ENCODE measurements at regions not wholly inside any gene's neighbourhood (a gene's known extent, or its start where the extent isn't known, plus 50 kb on each side); places are given as distances from the start of the nearest gene placed in this dataset.
A peak's percentile ranks its signal among the peaks of the same experiment; 100 is the strongest.

GRCh38 chr11:129258205-129258604, 66.1 kb upstream of the ARHGAP32 start:
- no peak overlapping the region for H3K4me3 ChIP-seq (ENCODE audit: low read depth, low read length, poor library complexity, severe bottlenecking)
- no peaks in the 10 kb centered on the region for H3K9me3 ChIP-seq (ENCODE audit: low read depth, low read length, poor library complexity, severe bottlenecking)
- ChIA-PET CTCF (no interaction called here), POLR2A (ENCODE audit: low non-redundant PET) (no interaction called here)
- H3K4me1 ChIP-seq (ENCODE audit: insufficient read depth, low read length, poor library complexity, severe bottlenecking) = peaks cover 42% of the 10 kb centered on the region
- TF ChIP-seq, protein P1, sequence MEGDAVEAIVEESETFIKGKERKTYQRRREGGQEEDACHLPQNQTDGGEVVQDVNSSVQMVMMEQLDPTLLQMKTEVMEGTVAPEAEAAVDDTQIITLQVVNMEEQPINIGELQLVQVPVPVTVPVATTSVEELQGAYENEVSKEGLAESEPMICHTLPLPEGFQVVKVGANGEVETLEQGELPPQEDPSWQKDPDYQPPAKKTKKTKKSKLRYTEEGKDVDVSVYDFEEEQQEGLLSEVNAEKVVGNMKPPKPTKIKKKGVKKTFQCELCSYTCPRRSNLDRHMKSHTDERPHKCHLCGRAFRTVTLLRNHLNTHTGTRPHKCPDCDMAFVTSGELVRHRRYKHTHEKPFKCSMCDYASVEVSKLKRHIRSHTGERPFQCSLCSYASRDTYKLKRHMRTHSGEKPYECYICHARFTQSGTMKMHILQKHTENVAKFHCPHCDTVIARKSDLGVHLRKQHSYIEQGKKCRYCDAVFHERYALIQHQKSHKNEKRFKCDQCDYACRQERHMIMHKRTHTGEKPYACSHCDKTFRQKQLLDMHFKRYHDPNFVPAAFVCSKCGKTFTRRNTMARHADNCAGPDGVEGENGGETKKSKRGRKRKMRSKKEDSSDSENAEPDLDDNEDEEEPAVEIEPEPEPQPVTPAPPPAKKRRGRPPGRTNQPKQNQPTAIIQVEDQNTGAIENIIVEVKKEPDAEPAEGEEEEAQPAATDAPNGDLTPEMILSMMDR (conservative IDR thresholded peaks at IDR 0.05; ENCODE audit: low read depth, low read length) = no peak
- no peak for TF ChIP-seq EZH2 (IDR thresholded peaks at IDR 0.05; ENCODE audit: borderline replicate concordance, low read depth, low read length, poor library complexity, severe bottlenecking)
- intact Hi-C loops (cut with micrococcal nuclease; ENCODE audit: unreplicated experiment) = no loop called here
- no peak for DNase-seq (ENCODE audit: low spot score)
- H3K27me3 ChIP-seq (replicated peaks; ENCODE audit: insufficient read depth, low read depth, low read length, poor library complexity) = no peaks in the 10 kb centered on the region
- BruUV-seq (replicated peaks) = no TSS peak
- H3K36me3 ChIP-seq (ENCODE audit: insufficient read depth, low read length, poor library complexity, severe bottlenecking) = no peaks in the 10 kb centered on the region
- H3K27ac ChIP-seq (ENCODE audit: low read depth, low read length, poor library complexity, severe bottlenecking) = no peak overlapping the region

GRCh38 chr11:129257512-129257911, 65.4 kb upstream of the ARHGAP32 start:
- Histone ChIP-seq H3K4me3 (ENCODE audit: low read depth, low read length, poor library complexity, severe bottlenecking) (no peak overlapping the region), H3K27me3 (replicated peaks; ENCODE audit: insufficient read depth, low read depth, low read length, poor library complexity) (no peaks in the 10 kb centered on the region), H3K36me3 (ENCODE audit: insufficient read depth, low read length, poor library complexity, severe bottlenecking) (no peaks in the 10 kb centered on the region), H3K4me1 (ENCODE audit: insufficient read depth, low read length, poor library complexity, severe bottlenecking) (peaks cover 49% of the 10 kb centered on the region), H3K9me3 (ENCODE audit: low read depth, low read length, poor library complexity, severe bottlenecking) (no peaks in the 10 kb centered on the region), H3K27ac (ENCODE audit: low read depth, low read length, poor library complexity, severe bottlenecking) (no peak overlapping the region)
- TF ChIP-seq, protein P1 (conservative IDR thresholded peaks at IDR 0.05; ENCODE audit: low read depth, low read length) = no peak
- TF ChIP-seq EZH2 (IDR thresholded peaks at IDR 0.05; ENCODE audit: borderline replicate concordance, low read depth, low read length, poor library complexity, severe bottlenecking) = no peak
- no TSS peak for BruUV-seq (replicated peaks)
- ChIA-PET CTCF (interaction anchor here (0.7 kb wide), 1 partner anchor 418 kb away, joined by 7 read pairs; no protein-coding TSS in a partner anchor), POLR2A (ENCODE audit: low non-redundant PET) (no interaction called here)
- intact Hi-C loops (cut with micrococcal nuclease; ENCODE audit: unreplicated experiment) = no loop called here
- DNase-seq (ENCODE audit: low spot score) = no peak

DNA sequence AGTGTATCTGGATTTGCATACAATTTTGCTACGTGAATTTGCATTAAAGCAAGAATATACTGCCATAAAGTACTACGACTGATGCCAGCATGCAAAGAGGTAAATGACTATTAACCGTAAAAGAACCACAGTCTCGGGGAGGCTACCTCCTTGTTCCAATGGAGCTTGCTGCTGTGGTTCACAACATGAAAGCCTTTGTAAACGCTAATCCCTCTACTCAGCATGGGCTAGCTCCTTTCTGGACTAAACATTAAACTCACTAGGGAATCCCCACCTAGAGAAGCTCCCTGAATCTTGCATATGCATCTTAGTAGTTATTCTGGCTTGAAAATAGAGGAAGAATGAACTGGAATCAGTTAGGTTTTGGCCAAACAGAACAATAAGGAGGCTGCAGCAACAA, 60.5 kb upstream of the ARHGAP32 start:
- DNase-seq (ENCODE audit: low spot score) = peak; percentile 71
- no peaks in the 10 kb centered on the region for H3K27me3 ChIP-seq (replicated peaks; ENCODE audit: insufficient read depth, low read depth, low read length, poor library complexity)
- H3K36me3 ChIP-seq (ENCODE audit: insufficient read depth, low read length, poor library complexity, severe bottlenecking) = no peaks in the 10 kb centered on the region
- CTCF ChIA-PET = no interaction called here
- H3K27ac ChIP-seq (ENCODE audit: low read depth, low read length, poor library complexity, severe bottlenecking) = peak overlapping the region; percentile 3
- no peaks in the 10 kb centered on the region for H3K9me3 ChIP-seq (ENCODE audit: low read depth, low read length, poor library complexity, severe bottlenecking)
- peaks cover 58% of the 10 kb centered on the region for H3K4me1 ChIP-seq (ENCODE audit: insufficient read depth, low read length, poor library complexity, severe bottlenecking)
- no peak for TF ChIP-seq EZH2 (IDR thresholded peaks at IDR 0.05; ENCODE audit: borderline replicate concordance, low read depth, low read length, poor library complexity, severe bottlenecking)
- TF ChIP-seq, protein P1 (conservative IDR thresholded peaks at IDR 0.05; ENCODE audit: low read depth, low read length) = no peak
- no TSS peak for BruUV-seq (replicated peaks)
- POLR2A ChIA-PET (ENCODE audit: low non-redundant PET) = interaction anchor here (0.9 kb wide), 1 partner anchor 15 kb away, joined by 3 read pairs; no protein-coding TSS in a partner anchor
- intact Hi-C loops (cut with micrococcal nuclease; ENCODE audit: unreplicated experiment) = no loop called here
- H3K4me3 ChIP-seq (ENCODE audit: low read depth, low read length, poor library complexity, severe bottlenecking) = no peak overlapping the region

Data from A673 (cell line).